ENCODE measurements at regions not wholly inside any gene's neighbourhood (a gene's known extent, or its start where the extent isn't known, plus 50 kb on each side); places are given as distances from the start of the nearest gene placed in this dataset.

DNA sequence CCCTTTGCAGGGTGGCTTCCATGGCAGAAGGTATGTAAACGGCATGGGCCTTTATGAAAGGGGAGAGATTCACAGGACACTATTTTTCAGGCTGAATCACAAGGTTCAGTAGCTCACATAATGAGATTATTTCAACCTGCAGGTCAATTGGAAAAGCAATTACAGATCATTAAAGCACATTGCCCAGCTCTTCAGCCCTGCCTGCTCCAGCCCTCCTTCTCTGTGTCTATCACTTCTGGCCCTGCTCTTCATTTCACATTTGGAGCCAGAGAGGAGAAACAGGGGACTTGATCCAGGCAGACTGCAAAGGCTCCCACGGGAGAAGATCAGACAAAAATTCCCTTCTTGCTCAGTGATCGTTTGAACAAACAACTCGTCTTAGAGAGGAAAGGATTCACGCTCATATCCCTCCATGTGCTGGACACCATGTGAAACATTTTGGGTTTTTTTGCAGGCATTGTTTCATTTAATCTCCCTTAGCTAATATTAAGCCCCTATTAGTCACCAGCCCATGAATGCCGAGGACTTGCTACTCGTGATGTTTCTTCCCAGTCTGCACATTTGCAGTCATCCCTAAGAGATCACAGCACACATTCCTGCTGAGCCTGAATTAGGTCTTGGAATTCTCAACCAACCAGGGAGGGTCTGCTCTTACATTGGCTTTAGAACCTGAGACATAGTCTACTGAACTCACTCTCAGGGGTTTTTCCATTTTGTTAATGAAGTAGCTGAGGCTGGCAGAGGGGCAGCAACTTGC is 443.9 kb upstream of the CCL2 start:
- DNase-seq = no peak
- Histone ChIP-seq H3K27ac (no peak overlapping the region), H3K4me3 (no peak overlapping the region), H3K4me1 (no peaks in the 10 kb centered on the region), H3K36me3 (no peaks in the 10 kb centered on the region), H3K9me3 (no peaks in the 10 kb centered on the region), H3K27me3 (no peaks in the 10 kb centered on the region)
- intact Hi-C loops (cut with DNase I) = no loop called here
- 53 to 59% methylated on average over 7 of the region's 7 CpGs for WGBS, 2 donors
- TF ChIP-seq POLR2A (IDR thresholded peaks at IDR 0.05) (no peak), POLR2AphosphoS5 (IDR thresholded peaks at IDR 0.05) (no peak), EP300 (IDR thresholded peaks at IDR 0.05) (no peak)
- TF ChIP-seq, protein P1, sequence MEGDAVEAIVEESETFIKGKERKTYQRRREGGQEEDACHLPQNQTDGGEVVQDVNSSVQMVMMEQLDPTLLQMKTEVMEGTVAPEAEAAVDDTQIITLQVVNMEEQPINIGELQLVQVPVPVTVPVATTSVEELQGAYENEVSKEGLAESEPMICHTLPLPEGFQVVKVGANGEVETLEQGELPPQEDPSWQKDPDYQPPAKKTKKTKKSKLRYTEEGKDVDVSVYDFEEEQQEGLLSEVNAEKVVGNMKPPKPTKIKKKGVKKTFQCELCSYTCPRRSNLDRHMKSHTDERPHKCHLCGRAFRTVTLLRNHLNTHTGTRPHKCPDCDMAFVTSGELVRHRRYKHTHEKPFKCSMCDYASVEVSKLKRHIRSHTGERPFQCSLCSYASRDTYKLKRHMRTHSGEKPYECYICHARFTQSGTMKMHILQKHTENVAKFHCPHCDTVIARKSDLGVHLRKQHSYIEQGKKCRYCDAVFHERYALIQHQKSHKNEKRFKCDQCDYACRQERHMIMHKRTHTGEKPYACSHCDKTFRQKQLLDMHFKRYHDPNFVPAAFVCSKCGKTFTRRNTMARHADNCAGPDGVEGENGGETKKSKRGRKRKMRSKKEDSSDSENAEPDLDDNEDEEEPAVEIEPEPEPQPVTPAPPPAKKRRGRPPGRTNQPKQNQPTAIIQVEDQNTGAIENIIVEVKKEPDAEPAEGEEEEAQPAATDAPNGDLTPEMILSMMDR (IDR thresholded peaks at IDR 0.05) = no peak

DNA sequence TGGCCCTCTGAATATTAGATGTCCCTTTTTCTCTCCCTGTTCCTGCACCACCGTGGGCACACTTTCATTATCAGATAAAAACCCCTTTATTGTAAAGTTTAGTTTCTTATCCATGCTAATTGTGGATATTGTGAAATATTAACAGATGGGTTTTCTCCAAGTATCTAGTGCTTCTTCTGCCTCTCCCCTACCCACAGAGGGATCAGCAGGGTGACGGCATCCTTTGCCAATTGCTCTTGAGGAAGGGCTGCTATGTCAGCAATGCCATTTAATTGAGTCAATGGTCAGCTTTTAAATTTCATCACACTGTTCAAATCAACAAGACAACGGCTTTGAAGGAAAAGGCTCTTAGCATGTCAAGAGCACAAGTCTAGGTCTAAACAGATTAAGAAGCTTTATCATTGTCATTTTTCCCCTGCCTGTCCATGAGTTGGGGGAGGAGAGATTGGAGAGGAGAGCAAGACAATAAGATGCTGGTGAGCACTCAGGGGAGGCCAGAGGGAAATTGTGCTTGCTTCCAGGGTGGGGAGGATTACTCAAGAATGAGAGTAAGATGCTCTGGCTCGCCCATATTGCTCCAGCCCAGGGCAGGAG is 443.0 kb upstream of the CCL2 start:
- TF ChIP-seq EP300 (IDR thresholded peaks at IDR 0.05) = no peak
- TF ChIP-seq, protein P1 (IDR thresholded peaks at IDR 0.05) = no peak
- no peak for TF ChIP-seq POLR2A (IDR thresholded peaks at IDR 0.05)
- TF ChIP-seq POLR2AphosphoS5 (IDR thresholded peaks at IDR 0.05) = no peak
- Histone ChIP-seq H3K36me3 (no peaks in the 10 kb centered on the region), H3K4me3 (no peak overlapping the region), H3K4me1 (no peaks in the 10 kb centered on the region), H3K27ac (no peak overlapping the region), H3K27me3 (no peaks in the 10 kb centered on the region), H3K9me3 (no peaks in the 10 kb centered on the region)
- intact Hi-C loops (cut with DNase I) = no loop called here
- no peak for DNase-seq
- 41 to 62% methylated on average over 4 of the region's 4 CpGs for WGBS, 2 donors

DNA sequence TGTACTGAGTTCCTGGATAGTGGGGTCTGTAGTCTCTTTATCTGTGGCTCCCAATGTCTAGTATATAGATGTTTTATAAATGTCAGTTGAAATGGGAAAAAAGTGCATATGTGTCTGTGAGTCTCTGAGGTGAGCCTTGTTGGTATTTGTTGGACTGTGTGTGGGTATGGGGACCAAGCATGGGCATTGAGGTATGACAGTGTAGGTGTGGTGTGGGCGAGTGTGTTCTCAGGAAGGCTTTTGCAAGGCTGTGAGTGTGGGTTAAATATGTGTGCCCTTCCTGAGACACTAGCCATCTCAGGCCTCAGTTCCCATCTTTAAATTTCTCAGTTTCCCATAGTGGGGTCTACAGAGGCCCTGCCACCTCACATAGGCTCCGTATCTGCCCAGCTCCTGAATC is 440.2 kb upstream of the CCL2 start:
- TF ChIP-seq POLR2A (IDR thresholded peaks at IDR 0.05) (no peak), EP300 (IDR thresholded peaks at IDR 0.05) (no peak), POLR2AphosphoS5 (IDR thresholded peaks at IDR 0.05) (no peak)
- TF ChIP-seq, protein P1 (IDR thresholded peaks at IDR 0.05) = no peak
- no peak overlapping the region for H3K4me3 ChIP-seq
- intact Hi-C loops (cut with DNase I) = no loop called here
- no peak for DNase-seq
- 61 to 74% methylated on average over 2 of the region's 2 CpGs for WGBS, 2 donors
- H3K27ac ChIP-seq = no peak overlapping the region
- no peaks in the 10 kb centered on the region for H3K36me3 ChIP-seq
- peaks cover 0 to 5% (median 0%) of the 10 kb centered on the region in 3 donors for H3K27me3 ChIP-seq
- no peaks in the 10 kb centered on the region for H3K4me1 ChIP-seq
- H3K9me3 ChIP-seq = no peaks in the 10 kb centered on the region

DNA sequence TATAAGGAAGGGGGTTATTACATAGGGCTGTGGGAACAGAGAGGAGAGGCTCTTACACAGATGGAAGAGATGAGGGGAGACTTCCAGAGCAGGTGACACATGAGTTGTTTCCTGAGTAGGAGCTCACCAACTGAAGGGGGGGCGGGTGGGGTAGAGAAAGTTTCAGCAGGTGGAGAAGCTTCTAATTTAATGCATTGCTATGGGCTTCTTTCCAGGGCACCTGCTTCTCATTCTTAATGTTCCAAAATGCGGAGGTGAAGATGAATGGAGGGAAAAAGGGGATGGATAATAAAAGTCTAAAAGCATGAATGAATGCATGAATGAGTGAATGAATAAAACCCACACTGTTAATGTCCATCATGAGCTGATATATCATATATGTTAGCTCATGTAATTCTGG is 439.0 kb upstream of the CCL2 start:
- Histone ChIP-seq H3K27ac (no peak overlapping the region), H3K27me3 (peaks cover 0 to 5% (median 0%) of the 10 kb centered on the region in 3 donors), H3K36me3 (no peaks in the 10 kb centered on the region), H3K4me3 (no peak overlapping the region), H3K9me3 (no peaks in the 10 kb centered on the region), H3K4me1 (no peaks in the 10 kb centered on the region)
- 47 to 77% methylated on average over 2 of the region's 2 CpGs for WGBS, 2 donors
- no peak for DNase-seq
- TF ChIP-seq, protein P1 (IDR thresholded peaks at IDR 0.05) = no peak
- TF ChIP-seq EP300 (IDR thresholded peaks at IDR 0.05) (no peak), POLR2AphosphoS5 (IDR thresholded peaks at IDR 0.05) (no peak), POLR2A (IDR thresholded peaks at IDR 0.05) (no peak)
- intact Hi-C loops (cut with DNase I) = no loop called here
